ENCODE measurements at regions not wholly inside any gene's neighbourhood (a gene's known extent, or its start where the extent isn't known, plus 50 kb on each side); places are given as distances from the start of the nearest gene placed in this dataset.

- TF ChIP-seq CTCF (optimal IDR thresholded peaks at IDR 0.05 in 1 of 3, IDR thresholded peaks at IDR 0.05 in 1 of 3, conservative IDR thresholded peaks at IDR 0.05 in 1 of 3; ENCODE audit: extremely low read depth in 1 of 3, insufficient read depth in 2 of 3, low read length in 3 of 3) (no peak), EZH2 (IDR thresholded peaks at IDR 0.05; ENCODE audit: low read length) (no peak)
Measured at GRCh38 chrX:129065895-129066294, 457.4 kb downstream of the SMARCA1 start.

All from keratinocyte (primary cell).